ENCODE measurements at regions not wholly inside any gene's neighbourhood (a gene's known extent, or its start where the extent isn't known, plus 50 kb on each side); places are given as distances from the start of the nearest gene placed in this dataset.

DNA sequence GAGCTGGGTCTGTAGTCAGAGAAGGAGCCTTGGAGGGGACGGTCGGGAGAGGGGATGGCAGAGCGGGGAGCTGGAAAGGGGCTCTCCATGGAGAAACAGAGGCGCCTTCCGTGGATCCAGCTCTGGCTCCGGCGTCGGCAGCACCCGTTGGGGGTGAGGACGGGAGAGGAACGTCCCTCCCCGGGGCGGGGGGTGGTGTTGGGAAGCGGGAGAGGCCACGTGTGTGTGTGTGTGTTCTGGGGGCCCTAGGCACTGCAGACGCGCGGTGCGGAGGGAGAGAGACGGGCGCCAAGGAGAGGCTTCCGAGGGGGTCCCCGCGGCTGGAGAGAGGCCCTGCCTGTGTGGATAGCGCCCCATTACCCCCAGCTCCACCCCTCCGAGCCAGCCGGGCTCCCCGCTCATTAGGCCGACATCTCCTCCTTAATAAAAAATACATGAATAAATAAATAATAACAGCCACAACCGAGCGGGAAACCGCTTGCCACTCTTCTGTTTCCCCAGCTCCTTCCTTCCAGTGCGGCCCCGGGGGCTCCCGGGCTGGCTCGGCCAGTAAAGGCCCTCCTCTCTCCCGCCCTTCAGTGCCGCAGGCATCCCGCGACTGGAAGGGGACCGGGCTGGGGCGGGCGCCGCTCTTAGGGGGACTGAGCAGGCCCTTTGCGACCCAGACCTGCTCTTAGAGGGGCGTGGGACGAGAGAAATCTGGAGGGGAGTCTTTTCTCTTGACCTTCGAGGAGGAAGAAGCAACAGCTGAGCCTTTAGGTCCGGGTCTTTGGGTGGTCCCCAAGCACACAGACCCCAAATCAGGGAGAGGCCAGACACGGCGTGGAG, 71.3 kb upstream of the ARAP3 start:
- no CpG with 5 or more reads among the region's 51 CpGs for WGBS, 2 donors (ENCODE audit: extremely low coverage in 2 of 2, insufficient read length in 2 of 2, insufficient replicate concordance in 1 of 2)

DNA sequence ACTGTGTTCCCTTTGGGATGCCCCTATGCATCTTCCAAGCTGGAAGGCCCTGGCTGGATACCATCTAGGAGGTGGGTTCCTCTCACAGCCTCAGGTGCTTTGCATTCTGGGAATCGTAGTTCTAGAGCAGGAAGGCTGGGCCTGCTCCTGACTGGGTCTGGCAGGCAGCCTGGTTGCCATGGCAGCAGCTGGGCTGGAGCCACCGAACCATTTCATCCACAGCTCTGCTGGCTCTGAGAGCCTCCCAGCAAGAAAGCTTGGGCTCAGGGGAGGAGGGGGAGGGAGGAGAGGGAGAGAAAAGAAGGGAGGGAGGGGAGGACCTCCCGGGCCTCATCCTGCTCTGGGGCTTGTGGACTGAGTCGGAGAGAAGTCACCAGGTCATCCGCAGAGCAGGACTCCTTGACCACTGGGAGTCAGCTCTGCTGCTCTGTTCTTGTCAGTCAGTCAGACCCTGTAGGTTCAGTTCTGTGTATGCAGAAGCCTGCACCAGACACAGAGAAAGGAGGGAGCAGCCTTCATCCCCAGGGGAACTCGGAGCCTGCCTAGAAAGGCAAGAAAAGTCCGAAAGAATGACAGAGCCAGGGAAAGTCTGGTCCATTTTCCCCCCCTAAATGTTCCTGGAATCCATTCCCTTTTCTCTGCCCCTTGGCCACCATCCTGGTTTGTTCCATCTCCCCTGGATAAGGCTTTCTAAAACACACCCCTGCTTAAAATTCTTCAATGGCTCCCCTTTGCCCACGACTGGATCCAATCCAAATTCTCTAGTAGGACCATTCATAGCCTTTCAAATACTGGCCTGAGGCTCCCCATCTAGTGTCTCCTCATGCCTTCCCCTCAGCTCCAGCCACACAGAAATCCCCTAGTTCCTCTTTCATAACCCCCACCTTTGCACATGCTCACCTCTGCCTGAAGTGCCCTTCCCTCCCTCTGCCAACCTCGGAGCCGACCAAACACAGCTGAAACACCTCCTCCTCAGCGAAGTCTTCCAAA, 65.4 kb upstream of the ARAP3 start:
- no peak overlapping the region for H3K23ac ChIP-seq (ENCODE audit: low read depth, low read length, poor library complexity)
- no peak overlapping the region for H3K9ac ChIP-seq (ENCODE audit: low read depth, low read length, poor library complexity)
- no peak overlapping the region for H3K18ac ChIP-seq (ENCODE audit: low read length)
- no peak overlapping the region for H2BK12ac ChIP-seq (ENCODE audit: low read length)
- no peak overlapping the region for H3K4ac ChIP-seq (ENCODE audit: low read length)
- H2BK15ac ChIP-seq (ENCODE audit: low read length) = no peak overlapping the region
- no CpG with 5 or more reads among the region's 11 CpGs for WGBS, 2 donors (ENCODE audit: extremely low coverage in 2 of 2, insufficient read length in 2 of 2, insufficient replicate concordance in 1 of 2)
- H3K9me3 ChIP-seq (replicated peaks in 1 of 2; ENCODE audit: control insufficient read depth in 2 of 2, insufficient read depth in 1 of 2, low read depth in 1 of 2, low read length in 2 of 2) = no peaks in the 10 kb centered on the region
- no peak overlapping the region for H2BK5ac ChIP-seq (ENCODE audit: low read length)
- no peak overlapping the region for H2AFZ ChIP-seq (ENCODE audit: low read length)
- H3K79me1 ChIP-seq (ENCODE audit: low read depth, low read length) = no peaks in the 10 kb centered on the region
- DNase-seq (ENCODE audit: low spot score) = peak; percentile 84
- no peak overlapping the region for H4K91ac ChIP-seq (ENCODE audit: low read depth, low read length, poor library complexity)
- H2BK120ac ChIP-seq (ENCODE audit: low read depth, low read length) = no peak overlapping the region
- peak overlapping the region; percentile 27 for H3K27ac ChIP-seq (replicated peaks; ENCODE audit: low read length)
- H3K36me3 ChIP-seq (replicated peaks in 1 of 2; ENCODE audit: control insufficient read depth in 2 of 2, insufficient read depth in 2 of 2, low read length in 2 of 2) = no peaks in the 10 kb centered on the region
- peaks cover 15 to 17% of the 10 kb centered on the region in 2 donors for H3K4me1 ChIP-seq (ENCODE audit: control insufficient read depth in 2 of 2, insufficient read depth in 1 of 2, low read depth in 1 of 2, low read length in 2 of 2)
- peaks cover 0 to 35% (median 6%) of the 10 kb centered on the region in 3 experiments for H3K27me3 ChIP-seq (ENCODE audit: control insufficient read depth in 3 of 3, insufficient read depth in 3 of 3, low read depth in 1 of 3, low read length in 3 of 3)
- no peak overlapping the region for H2AK5ac ChIP-seq (ENCODE audit: low read depth, low read length)
- no peak overlapping the region for H3K4me2 ChIP-seq (ENCODE audit: insufficient read depth, low read length, poor library complexity, severe bottlenecking)
- no peak overlapping the region for H3K4me3 ChIP-seq (ENCODE audit: low read length in 2 of 2)
- no peak overlapping the region for H4K8ac ChIP-seq (ENCODE audit: low read depth, low read length)
- H3K14ac ChIP-seq (ENCODE audit: low read length) = no peak overlapping the region

More for the DNA sequence above, 71.3 kb upstream of the ARAP3 start:
- no peak overlapping the region for H2BK12ac ChIP-seq (ENCODE audit: low read length)
- no peak overlapping the region for H3K27ac ChIP-seq (replicated peaks; ENCODE audit: low read length)
- no peaks in the 10 kb centered on the region for H3K36me3 ChIP-seq (replicated peaks in 1 of 2; ENCODE audit: control insufficient read depth in 2 of 2, insufficient read depth in 2 of 2, low read length in 2 of 2)
- no peak overlapping the region for H2BK5ac ChIP-seq (ENCODE audit: low read length)
- no peaks in the 10 kb centered on the region for H3K79me1 ChIP-seq (ENCODE audit: low read depth, low read length)
- H2AFZ ChIP-seq (ENCODE audit: low read length) = no peak overlapping the region
- H3K18ac ChIP-seq (ENCODE audit: low read length) = no peak overlapping the region
- no peak for DNase-seq (ENCODE audit: low spot score)
- H2BK120ac ChIP-seq (ENCODE audit: low read depth, low read length) = no peak overlapping the region
- H3K4me3 ChIP-seq (ENCODE audit: low read length in 2 of 2) = no peak overlapping the region
- peaks cover 3 to 9% of the 10 kb centered on the region in 2 donors for H3K4me1 ChIP-seq (ENCODE audit: control insufficient read depth in 2 of 2, insufficient read depth in 1 of 2, low read depth in 1 of 2, low read length in 2 of 2)
- no peak overlapping the region for H3K9ac ChIP-seq (ENCODE audit: low read depth, low read length, poor library complexity)
- H4K91ac ChIP-seq (ENCODE audit: low read depth, low read length, poor library complexity) = no peak overlapping the region
- no peak overlapping the region for H4K8ac ChIP-seq (ENCODE audit: low read depth, low read length)
- no peak overlapping the region for H3K23ac ChIP-seq (ENCODE audit: low read depth, low read length, poor library complexity)
- no peak overlapping the region for H2BK15ac ChIP-seq (ENCODE audit: low read length)
- no peak overlapping the region for H2AK5ac ChIP-seq (ENCODE audit: low read depth, low read length)
- H3K14ac ChIP-seq (ENCODE audit: low read length) = no peak overlapping the region
- H3K27me3 ChIP-seq (ENCODE audit: control insufficient read depth in 3 of 3, insufficient read depth in 3 of 3, low read depth in 1 of 3, low read length in 3 of 3) = peaks cover 4 to 51% (median 22%) of the 10 kb centered on the region in 3 experiments
- H3K4me2 ChIP-seq (ENCODE audit: insufficient read depth, low read length, poor library complexity, severe bottlenecking) = no peak overlapping the region
- no peak overlapping the region for H3K4ac ChIP-seq (ENCODE audit: low read length)
- H3K9me3 ChIP-seq (replicated peaks in 1 of 2; ENCODE audit: control insufficient read depth in 2 of 2, insufficient read depth in 1 of 2, low read depth in 1 of 2, low read length in 2 of 2) = no peaks in the 10 kb centered on the region

DNA sequence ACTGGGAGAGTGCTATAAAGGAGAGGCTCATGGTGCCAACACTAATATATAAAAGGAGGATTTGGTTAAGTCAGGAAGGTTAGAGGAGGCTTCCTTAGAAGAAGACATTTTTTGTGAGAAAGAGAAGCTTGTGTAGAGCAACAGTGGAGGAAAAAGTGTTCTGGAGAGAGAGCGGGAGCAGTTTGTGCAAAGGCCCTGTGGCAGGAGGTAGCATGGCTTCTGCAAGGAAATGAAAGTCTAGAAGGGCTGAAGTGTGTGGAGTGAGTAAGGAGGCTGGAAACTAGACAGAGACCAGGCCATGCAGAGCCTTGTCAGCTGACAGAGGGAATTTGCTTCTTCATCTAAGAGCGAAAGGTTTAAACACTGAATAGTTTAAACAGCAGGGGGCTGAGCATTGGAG, 64.4 kb upstream of the ARAP3 start:
- Histone ChIP-seq H2BK12ac (ENCODE audit: low read length) (no peak overlapping the region), H3K27me3 (ENCODE audit: control insufficient read depth in 3 of 3, insufficient read depth in 3 of 3, low read depth in 1 of 3, low read length in 3 of 3) (peaks cover 0 to 30% (median 1%) of the 10 kb centered on the region in 3 experiments), H4K91ac (ENCODE audit: low read depth, low read length, poor library complexity) (no peak overlapping the region), H3K9ac (ENCODE audit: low read depth, low read length, poor library complexity) (no peak overlapping the region), H2BK5ac (ENCODE audit: low read length) (no peak overlapping the region), H3K9me3 (replicated peaks in 1 of 2; ENCODE audit: control insufficient read depth in 2 of 2, insufficient read depth in 1 of 2, low read depth in 1 of 2, low read length in 2 of 2) (no peaks in the 10 kb centered on the region), H3K14ac (ENCODE audit: low read length) (no peak overlapping the region), H3K4me2 (ENCODE audit: insufficient read depth, low read length, poor library complexity, severe bottlenecking) (no peak overlapping the region), H3K23ac (ENCODE audit: low read depth, low read length, poor library complexity) (no peak overlapping the region), H3K36me3 (replicated peaks in 1 of 2; ENCODE audit: control insufficient read depth in 2 of 2, insufficient read depth in 2 of 2, low read length in 2 of 2) (no peaks in the 10 kb centered on the region), H2AK5ac (ENCODE audit: low read depth, low read length) (no peak overlapping the region), H3K4me1 (ENCODE audit: control insufficient read depth in 2 of 2, insufficient read depth in 1 of 2, low read depth in 1 of 2, low read length in 2 of 2) (peaks cover 21 to 23% of the 10 kb centered on the region in 2 donors), H2AFZ (ENCODE audit: low read length) (no peak overlapping the region), H3K79me1 (ENCODE audit: low read depth, low read length) (no peaks in the 10 kb centered on the region), H3K4ac (ENCODE audit: low read length) (no peak overlapping the region), H2BK120ac (ENCODE audit: low read depth, low read length) (no peak overlapping the region), H4K8ac (ENCODE audit: low read depth, low read length) (no peak overlapping the region), H3K4me3 (ENCODE audit: low read length in 2 of 2) (no peak overlapping the region), H3K27ac (replicated peaks; ENCODE audit: low read length) (no peak overlapping the region), H3K18ac (ENCODE audit: low read length) (no peak overlapping the region), H2BK15ac (ENCODE audit: low read length) (no peak overlapping the region)
- no peak for DNase-seq (ENCODE audit: low spot score)
- WGBS, 2 donors (ENCODE audit: extremely low coverage in 2 of 2, insufficient read length in 2 of 2, insufficient replicate concordance in 1 of 2) = no CpG with 5 or more reads among the region's 2 CpGs

DNA sequence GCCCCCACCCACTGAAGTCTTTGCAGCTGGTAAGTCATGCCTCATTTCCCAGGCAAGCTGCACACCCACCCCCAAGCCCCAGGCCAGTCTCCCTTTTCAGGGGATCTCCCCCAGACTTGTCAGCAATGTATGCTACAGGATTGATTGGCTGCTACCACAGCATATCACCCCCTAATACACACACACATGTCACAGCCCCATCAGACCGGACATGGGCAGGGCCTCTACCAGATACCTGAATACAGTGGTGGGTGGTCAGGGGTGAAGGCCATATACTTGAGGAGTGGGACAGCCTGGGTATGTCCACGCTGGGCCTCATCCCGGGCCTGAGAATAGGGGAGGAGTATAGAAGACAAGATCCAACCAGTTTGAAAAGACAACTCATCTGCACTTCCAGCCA, 63.4 kb upstream of the ARAP3 start:
- Histone ChIP-seq H3K23ac (ENCODE audit: low read depth, low read length, poor library complexity) (no peak overlapping the region), H3K4ac (ENCODE audit: low read length) (no peak overlapping the region), H3K18ac (ENCODE audit: low read length) (no peak overlapping the region), H2BK120ac (ENCODE audit: low read depth, low read length) (no peak overlapping the region), H2AK5ac (ENCODE audit: low read depth, low read length) (no peak overlapping the region), H3K9me3 (replicated peaks in 1 of 2; ENCODE audit: control insufficient read depth in 2 of 2, insufficient read depth in 1 of 2, low read depth in 1 of 2, low read length in 2 of 2) (no peaks in the 10 kb centered on the region), H3K14ac (ENCODE audit: low read length) (no peak overlapping the region), H3K4me2 (ENCODE audit: insufficient read depth, low read length, poor library complexity, severe bottlenecking) (no peak overlapping the region), H2BK5ac (ENCODE audit: low read length) (no peak overlapping the region), H3K27ac (replicated peaks; ENCODE audit: low read length) (no peak overlapping the region), H3K79me1 (ENCODE audit: low read depth, low read length) (no peaks in the 10 kb centered on the region), H2BK15ac (ENCODE audit: low read length) (no peak overlapping the region), H3K4me3 (ENCODE audit: low read length in 2 of 2) (no peak overlapping the region), H3K27me3 (ENCODE audit: control insufficient read depth in 3 of 3, insufficient read depth in 3 of 3, low read depth in 1 of 3, low read length in 3 of 3) (peaks cover 0 to 22% (median 0%) of the 10 kb centered on the region in 3 experiments), H2AFZ (ENCODE audit: low read length) (no peak overlapping the region), H4K91ac (ENCODE audit: low read depth, low read length, poor library complexity) (no peak overlapping the region), H3K4me1 (ENCODE audit: control insufficient read depth in 2 of 2, insufficient read depth in 1 of 2, low read depth in 1 of 2, low read length in 2 of 2) (peaks cover 29 to 31% of the 10 kb centered on the region in 2 donors), H4K8ac (ENCODE audit: low read depth, low read length) (no peak overlapping the region), H3K36me3 (replicated peaks in 1 of 2; ENCODE audit: control insufficient read depth in 2 of 2, insufficient read depth in 2 of 2, low read length in 2 of 2) (no peaks in the 10 kb centered on the region), H3K9ac (ENCODE audit: low read depth, low read length, poor library complexity) (no peak overlapping the region), H2BK12ac (ENCODE audit: low read length) (no peak overlapping the region)
- no CpG with 5 or more reads among the region's 3 CpGs for WGBS, 2 donors (ENCODE audit: extremely low coverage in 2 of 2, insufficient read length in 2 of 2, insufficient replicate concordance in 1 of 2)
- no peak for DNase-seq (ENCODE audit: low spot score)
